NCI-H510A (cell line): ENCODE measurements at regions not wholly inside any gene's neighbourhood (a gene's known extent, or its start where the extent isn't known, plus 50 kb on each side); places are given as distances from the start of the nearest gene placed in this dataset.
"Not testable (repeated sequence)": the region's sequence is repeated elsewhere in the genome, so short reads cannot be mapped to it uniquely, and the experiment has no call there.

ENCODE experiments used
- DNase-seq: peaks from one replicate; lab custom pipeline; 2025; lab: John Stamatoyannopoulos, UW

GRCh38 chr3:164375995-164376394 is 702.3 kb downstream of the SI start:
- no peak for DNase-seq

- no peak for DNase-seq
These were observed 702.8 kb downstream of the SI start for GRCh38 chr3:164375538-164375937.

GRCh38 chr3:164371681-164372080 is 706.6 kb downstream of the SI start:
- DNase-seq = no peak

GRCh38 chr3:164370970-164371369 is 707.3 kb downstream of the SI start:
- DNase-seq = no peak

- DNase-seq = no peak
These were observed 713.1 kb downstream of the SI start for GRCh38 chr3:164365242-164365641.

GRCh38 chr3:164364111-164364510 is 714.2 kb downstream of the SI start:
- no peak for DNase-seq

- no peak for DNase-seq
These were observed 717.4 kb downstream of the SI start for GRCh38 chr3:164360738-164361406.

GRCh38 chr3:164360078-164360578 is 718.2 kb downstream of the SI start:
- no peak for DNase-seq

- no peak for DNase-seq
These were observed 725.3 kb downstream of the SI start for GRCh38 chr3:164352991-164353390.

GRCh38 chr3:164351131-164351530 is 727.2 kb downstream of the SI start:
- no peak for DNase-seq

- not testable (repeated sequence) for DNase-seq
These were observed 736.1 kb downstream of the SI start for GRCh38 chr3:164342206-164342605.

- DNase-seq = no peak
These were observed 737.2 kb downstream of the SI start for GRCh38 chr3:164341086-164341485.

- DNase-seq = no peak
These were observed 738.0 kb downstream of the SI start for GRCh38 chr3:164340273-164340672.

GRCh38 chr3:164332831-164333802 is 745.2 kb downstream of the SI start:
- no peak for DNase-seq

GRCh38 chr3:164326714-164327113 is 751.6 kb downstream of the SI start:
- DNase-seq = no peak

GRCh38 chr3:164320962-164321361 is 757.3 kb downstream of the SI start:
- no peak for DNase-seq

- peak; percentile 14 for DNase-seq
These were observed 772.3 kb downstream of the SI start for GRCh38 chr3:164306042-164306441.

GRCh38 chr3:164303894-164304293 is 774.4 kb downstream of the SI start:
- DNase-seq = no peak

GRCh38 chr3:164302622-164303021 is 775.7 kb downstream of the SI start:
- DNase-seq = no peak

- DNase-seq = not testable (repeated sequence)
These were observed 786.8 kb downstream of the SI start for GRCh38 chr3:164291486-164291885.

- no peak for DNase-seq
These were observed 799.7 kb downstream of the SI start for GRCh38 chr3:164278550-164278949.

GRCh38 chr3:164267053-164267452 is 811.2 kb downstream of the SI start:
- DNase-seq = no peak

- no peak for DNase-seq
These were observed 827.4 kb downstream of the SI start for GRCh38 chr3:164250923-164251322.
